PC-9 (cell line): ENCODE measurements at regions not wholly inside any gene's neighbourhood (a gene's known extent, or its start where the extent isn't known, plus 50 kb on each side); places are given as distances from the start of the nearest gene placed in this dataset.
A peak's percentile ranks its signal among the peaks of the same experiment; 100 is the strongest.

ENCODE experiments used
- BruUV-seq: library from RNA; stranded (reverse); fragments of 400-500 nt; replicated peaks from 2 replicates; lab custom pipeline; 2021; lab: Mats Ljungman, UMichigan
- CTCF ChIA-PET: fragments of 300-600 bp; sonication (Branson Sonifier 250); formaldehyde crosslinking; loops from one replicate; lab custom pipeline; 2022; ENCODE audit warnings: antibody characterized with exemption; lab: Charles Lee
- POLR2A ChIA-PET: fragments of 300-600 bp; sonication (Branson Sonifier 250); formaldehyde crosslinking; loops from one replicate; lab custom pipeline; 2022; ENCODE audit warnings: antibody characterized with exemption; ENCODE audit not compliant: unreplicated experiment; lab: Charles Lee
- DNase-seq, 2 experiments: peaks; one replicate each; pipeline versions ENCODE4 v3.0.0 to v3.0.0-alpha.2; 2015 to 2022; ENCODE audit warnings: mixed read lengths in 1 of 2
- H2AFZ ChIP-seq: fragments of 200-600 bp; sonication (generic); 2 replicates; pipeline ENCODE4 v1.8.1; 2017; ENCODE audit warnings: antibody characterized with exemption
- H3F3A ChIP-seq: fragments of 200-600 bp; sonication (generic); 2 replicates; pipeline ENCODE4 v1.8.1; 2017; ENCODE audit warnings: antibody characterized with exemption, mild to moderate bottlenecking, low read depth; ENCODE audit not compliant: insufficient read depth
- H3K27ac ChIP-seq: fragments of 200-600 bp; sonication (generic); 2 replicates; pipeline ENCODE4 v1.6.1; 2016; ENCODE audit warnings: mixed run types
- H3K27me3 ChIP-seq: fragments of 200-600 bp; sonication (generic); 2 replicates; pipeline ENCODE4 v1.6.1; 2016; ENCODE audit warnings: low read depth, mixed run types; ENCODE audit not compliant: insufficient read depth
- H3K36me3 ChIP-seq: fragments of 200-600 bp; sonication (generic); 2 replicates; pipeline ENCODE4 v1.6.1; 2016; ENCODE audit warnings: low read depth, mixed run types
- H3K4me1 ChIP-seq: fragments of 200-600 bp; sonication (generic); replicated peaks from 2 replicates; pipeline ENCODE4 v1.6.1; 2016; ENCODE audit warnings: mixed run types; ENCODE audit not compliant: insufficient read depth
- H3K4me2 ChIP-seq: fragments of 200-600 bp; sonication (generic); 2 replicates; pipeline ENCODE4 v1.6.1; 2017; ENCODE audit warnings: mixed run types
- H3K4me3 ChIP-seq: fragments of 200-600 bp; sonication (generic); 2 replicates; pipeline ENCODE4 v1.6.1; 2016; ENCODE audit warnings: mixed run types
- H3K79me2 ChIP-seq: fragments of 200-600 bp; sonication (generic); 2 replicates; pipeline ENCODE4 v1.6.1; 2017; ENCODE audit warnings: low read depth, mixed run types
- H3K9me2 ChIP-seq: fragments of 200-600 bp; sonication (generic); 2 replicates; pipeline ENCODE4 v1.8.1; 2017; ENCODE audit warnings: mild to moderate bottlenecking; ENCODE audit not compliant: insufficient read depth
- H3K9me3 ChIP-seq: fragments of 200-600 bp; sonication (generic); 2 replicates; pipeline ENCODE4 v1.8.1; 2016; ENCODE audit warnings: low read depth; ENCODE audit not compliant: insufficient read depth
- H4K20me1 ChIP-seq: fragments of 200-600 bp; sonication (generic); 2 replicates; pipeline ENCODE4 v1.8.1; 2017; ENCODE audit not compliant: insufficient read depth
- CTCF ChIP-seq: fragments of 200-600 bp; sonication (generic); conservative IDR thresholded peaks from 2 replicates; pipeline ENCODE4 v1.6.1; 2017; ENCODE audit warnings: mixed run types, antibody characterized with exemption, mild to moderate bottlenecking, moderate library complexity
- EZH2 ChIP-seq: fragments of 200-600 bp; sonication (generic); IDR thresholded peaks from 2 replicates; pipeline ENCODE4 v1.8.0; 2017; ENCODE audit warnings: antibody characterized with exemption, low read depth
- intact Hi-C: fragments of 100-400 bp; cut with micrococcal nuclease; formaldehyde crosslinking; loops from one replicate; pipeline ENCODE4 v1.10.0; 2022; ENCODE audit not compliant: unreplicated experiment

DNA sequence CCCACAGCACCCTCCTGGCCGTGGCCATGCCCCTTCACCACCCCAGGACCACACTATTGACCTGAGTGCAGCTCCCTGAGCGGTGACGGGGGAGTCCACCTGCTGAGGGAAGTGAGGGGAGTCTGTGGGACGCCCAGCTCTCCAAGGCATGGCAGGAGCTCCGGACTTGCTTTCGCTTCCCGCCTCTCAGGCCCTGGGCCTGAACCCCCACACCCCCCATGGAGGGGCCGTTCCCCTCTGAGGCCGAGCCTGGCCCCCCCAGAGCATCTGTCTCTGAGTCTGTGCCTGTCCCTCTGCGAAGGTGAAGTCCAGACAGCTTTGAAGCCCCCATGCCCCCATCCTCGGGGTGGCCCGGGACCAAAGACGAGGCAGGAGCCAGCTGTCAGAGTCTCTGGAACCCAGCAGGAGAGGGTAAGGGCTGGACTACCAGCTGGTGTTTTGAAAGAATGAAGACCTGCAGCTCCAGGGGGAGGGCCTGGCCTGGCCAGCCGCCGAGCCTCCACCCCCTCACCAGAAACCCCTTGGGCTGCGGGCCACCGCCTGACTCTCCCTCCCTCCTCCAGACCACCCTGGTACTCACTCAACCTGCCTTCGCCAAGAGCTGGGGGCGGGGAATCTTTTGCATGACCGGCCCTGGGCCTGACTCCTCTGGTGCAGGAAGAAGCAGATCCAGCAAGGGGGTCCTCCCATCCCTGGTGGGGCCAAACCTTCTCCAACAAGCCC lies 114.0 kb downstream of the PDGFA start:
- intact Hi-C loops: no loop called here
- H3K4me2 ChIP-seq: no peak overlapping the region
- H2AFZ ChIP-seq: no peak overlapping the region
- H3F3A ChIP-seq: no peaks in the 10 kb centered on the region
- POLR2A ChIA-PET: no interaction called here
- CTCF ChIA-PET: no interaction called here
- TF ChIP-seq CTCF (no peak), EZH2 (peak; percentile 43; the same call in 1 of the 2 replicates)
- DNase-seq: no peak
- H3K27me3 ChIP-seq: peaks cover 94% of the 10 kb centered on the region
- H3K9me2 ChIP-seq: no peaks in the 10 kb centered on the region
- no peaks in the 10 kb centered on the region for H3K79me2 ChIP-seq
- no peaks in the 10 kb centered on the region for H3K4me1 ChIP-seq
- H3K27ac ChIP-seq: no peak overlapping the region
- no TSS peak for BruUV-seq
- no peaks in the 10 kb centered on the region for H3K9me3 ChIP-seq
- H3K36me3 ChIP-seq: no peaks in the 10 kb centered on the region
- H3K4me3 ChIP-seq: no peak overlapping the region
- no peaks in the 10 kb centered on the region for H4K20me1 ChIP-seq

DNA sequence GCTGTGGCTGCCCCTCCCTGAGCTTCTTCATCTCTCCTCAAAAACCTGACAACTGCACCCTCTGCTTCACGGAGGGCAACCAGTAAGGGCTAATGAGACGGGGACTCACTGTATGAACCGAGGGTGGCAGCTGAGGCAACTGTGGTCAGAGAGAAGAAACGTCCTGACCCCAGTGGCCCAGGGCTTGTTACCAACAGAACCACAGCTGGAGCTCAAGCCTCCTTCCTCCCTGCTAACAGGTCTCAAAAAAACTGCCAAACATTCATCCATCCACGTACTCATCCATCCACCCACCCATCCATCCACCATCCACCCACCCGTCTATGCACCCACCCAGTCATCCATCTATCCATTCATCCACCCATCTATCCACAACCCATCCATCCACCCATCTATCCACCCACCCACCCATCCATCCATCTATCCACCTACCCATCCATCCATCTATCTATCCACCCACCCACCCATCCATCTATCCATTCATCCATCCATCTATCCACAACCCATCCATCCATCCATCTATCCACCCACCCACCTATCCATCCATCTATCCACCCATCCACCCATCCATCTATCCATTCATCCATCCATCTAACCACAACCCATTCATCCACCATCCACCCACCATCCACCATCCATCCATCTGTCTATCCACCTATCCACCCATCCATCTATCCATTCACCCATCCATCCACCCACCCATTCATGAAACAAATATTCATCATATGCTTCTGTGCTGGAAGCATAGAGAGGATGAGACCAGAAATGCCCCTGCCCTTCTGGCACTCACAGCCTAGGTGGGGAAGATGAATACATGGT lies 111.7 kb downstream of the PDGFA start:
- H3K79me2 ChIP-seq: no peaks in the 10 kb centered on the region
- no peaks in the 10 kb centered on the region for H3K36me3 ChIP-seq
- POLR2A ChIA-PET: no interaction called here
- H4K20me1 ChIP-seq: no peaks in the 10 kb centered on the region
- no peak overlapping the region for H3K4me2 ChIP-seq
- no TSS peak for BruUV-seq
- no peaks in the 10 kb centered on the region for H3K9me3 ChIP-seq
- H3F3A ChIP-seq: no peaks in the 10 kb centered on the region
- H2AFZ ChIP-seq: no peak overlapping the region
- no peak for DNase-seq
- TF ChIP-seq EZH2 (no peak), CTCF (no peak)
- intact Hi-C loops: no loop called here
- CTCF ChIA-PET: no interaction called here
- H3K27me3 ChIP-seq: peaks cover 88% of the 10 kb centered on the region
- no peaks in the 10 kb centered on the region for H3K4me1 ChIP-seq
- no peaks in the 10 kb centered on the region for H3K9me2 ChIP-seq
- H3K27ac ChIP-seq: no peak overlapping the region
- no peak overlapping the region for H3K4me3 ChIP-seq

DNA sequence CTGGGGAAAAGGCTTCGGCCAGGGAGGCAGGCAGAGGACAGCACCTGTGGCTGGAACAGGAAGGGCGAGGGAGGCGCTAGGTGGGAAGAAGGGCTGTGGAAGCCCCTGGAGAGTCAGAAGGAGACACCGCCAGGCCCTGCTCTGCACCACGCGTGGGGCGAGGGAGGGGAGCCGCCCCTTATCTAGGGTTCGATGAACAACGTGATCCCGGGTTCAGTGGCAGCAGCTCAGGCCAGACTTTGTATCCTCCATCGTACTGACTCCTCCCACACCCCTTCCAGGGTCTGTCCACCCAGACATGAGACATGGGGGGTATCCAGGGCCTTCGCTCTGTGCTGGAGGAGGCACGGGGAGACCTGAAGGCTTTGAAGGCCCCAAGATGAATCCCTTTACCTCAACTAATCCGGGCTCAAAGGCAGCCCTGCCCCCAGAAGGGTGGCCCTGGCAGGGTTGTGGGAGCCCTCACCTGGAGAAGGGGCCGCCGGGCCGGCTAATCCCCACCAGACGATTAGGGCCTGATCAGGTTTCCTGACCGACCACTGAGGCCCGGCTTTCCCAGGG lies 110.8 kb downstream of the PDGFA start:
- Histone ChIP-seq H3K36me3 (no peaks in the 10 kb centered on the region), H4K20me1 (no peaks in the 10 kb centered on the region), H3K4me3 (no peak overlapping the region), H3K79me2 (no peaks in the 10 kb centered on the region), H3F3A (no peaks in the 10 kb centered on the region), H3K9me3 (no peaks in the 10 kb centered on the region), H3K4me1 (no peaks in the 10 kb centered on the region), H3K4me2 (no peak overlapping the region), H3K27me3 (peaks cover 93% of the 10 kb centered on the region), H3K9me2 (no peaks in the 10 kb centered on the region), H2AFZ (no peak overlapping the region), H3K27ac (no peak overlapping the region)
- intact Hi-C loops: no loop called here
- no peak for TF ChIP-seq EZH2
- no peak for TF ChIP-seq CTCF
- ChIA-PET CTCF (no interaction called here), POLR2A (no interaction called here)
- BruUV-seq: no TSS peak
- no peak for DNase-seq
